HFFc6 (cell line): ENCODE measurements at regions not wholly inside any gene's neighbourhood (a gene's known extent, or its start where the extent isn't known, plus 50 kb on each side); places are given as distances from the start of the nearest gene placed in this dataset.

Experiments used
- DNase-seq: peaks from one replicate; pipeline ENCODE4 v3.0.0-alpha.2; 2018
- H3K27ac Mint-ChIP-seq: 2 replicates; pipeline ENCODE4 v1.8.0; 2020; ENCODE audit warnings: mild to moderate bottlenecking, mixed read lengths
- H3K27me3 Mint-ChIP-seq: 2 replicates; pipeline ENCODE4 v1.8.0; 2021; ENCODE audit warnings: mild to moderate bottlenecking, moderate library complexity, mixed read lengths; ENCODE audit not compliant: insufficient read depth
- H3K36me3 Mint-ChIP-seq: 2 replicates; pipeline ENCODE4 v1.8.0; 2021; ENCODE audit warnings: low read depth, mixed read lengths
- H3K4me1 Mint-ChIP-seq: 2 replicates; pipeline ENCODE4 v1.8.0; 2020; ENCODE audit warnings: low read depth, mixed read lengths
- H3K4me3 Mint-ChIP-seq: 2 replicates; pipeline ENCODE4 v1.8.0; 2020; ENCODE audit warnings: mild to moderate bottlenecking, moderate library complexity, mixed read lengths
- H3K9me3 Mint-ChIP-seq: 2 replicates; pipeline ENCODE4 v1.8.0; 2020; ENCODE audit warnings: mild to moderate bottlenecking, mixed read lengths
- CTCF ChIP-seq: fragments of 200-600 bp; sonication (generic); IDR thresholded peaks from 2 replicates; pipeline ENCODE4 v1.5.0; 2021; ENCODE audit warnings: antibody characterized with exemption, mild to moderate bottlenecking

GRCh38 chr4:57652779-57653178 is 542.6 kb upstream of the IGFBP7 start:
- H3K4me3 Mint-ChIP-seq: no peak overlapping the region
- no peaks in the 10 kb centered on the region for H3K4me1 Mint-ChIP-seq
- no peaks in the 10 kb centered on the region for H3K36me3 Mint-ChIP-seq
- H3K9me3 Mint-ChIP-seq: peaks cover 15% of the 10 kb centered on the region
- no peak overlapping the region for H3K27ac Mint-ChIP-seq
- H3K27me3 Mint-ChIP-seq: no peaks in the 10 kb centered on the region; the same call in 1 of the 2 replicates
- DNase-seq: no peak
- TF ChIP-seq CTCF: no peak

GRCh38 chr4:57640391-57641100 is 530.4 kb upstream of the IGFBP7 start:
- no peaks in the 10 kb centered on the region for H3K27me3 Mint-ChIP-seq
- no peak for DNase-seq

GRCh38 chr4:57639561-57640382 is 529.6 kb upstream of the IGFBP7 start:
- Mint-ChIP-seq H3K36me3 (no peaks in the 10 kb centered on the region), H3K27me3 (no peaks in the 10 kb centered on the region), H3K4me3 (no peak overlapping the region), H3K9me3 (peaks cover 6% of the 10 kb centered on the region), H3K4me1 (no peaks in the 10 kb centered on the region), H3K27ac (no peak overlapping the region)
- no peak for DNase-seq
- TF ChIP-seq CTCF: no peak

More at GRCh38 chr4:57640391-57641100, 530.4 kb upstream of the IGFBP7 start:
- no peaks in the 10 kb centered on the region for H3K4me1 Mint-ChIP-seq
- no peak overlapping the region for H3K27ac Mint-ChIP-seq
- no peaks in the 10 kb centered on the region for H3K36me3 Mint-ChIP-seq
- no peak for TF ChIP-seq CTCF
- H3K9me3 Mint-ChIP-seq: peaks cover 6% of the 10 kb centered on the region
- H3K4me3 Mint-ChIP-seq: no peak overlapping the region

- no peaks in the 10 kb centered on the region for H3K4me1 Mint-ChIP-seq
- H3K27ac Mint-ChIP-seq: no peak overlapping the region
- no peak overlapping the region for H3K4me3 Mint-ChIP-seq
- TF ChIP-seq CTCF: no peak
- DNase-seq: no peak
- no peaks in the 10 kb centered on the region for H3K27me3 Mint-ChIP-seq
- H3K9me3 Mint-ChIP-seq: peaks cover 6% of the 10 kb centered on the region
- H3K36me3 Mint-ChIP-seq: no peaks in the 10 kb centered on the region
Measured at GRCh38 chr4:57635910-57636309, 525.7 kb upstream of the IGFBP7 start.

- Mint-ChIP-seq H3K36me3 (no peaks in the 10 kb centered on the region), H3K27me3 (peaks cover 1% of the 10 kb centered on the region), H3K27ac (no peak overlapping the region), H3K9me3 (peaks cover 6% of the 10 kb centered on the region), H3K4me3 (no peak overlapping the region), H3K4me1 (no peaks in the 10 kb centered on the region)
- TF ChIP-seq CTCF: no peak
- DNase-seq: no peak
Measured at GRCh38 chr4:57633212-57633859, 523.2 kb upstream of the IGFBP7 start.
